ENCODE measurements at regions not wholly inside any gene's neighbourhood (a gene's known extent, or its start where the extent isn't known, plus 50 kb on each side); places are given as distances from the start of the nearest gene placed in this dataset.

GRCh38 chr15:47523681-47524475 is 193.4 kb upstream of the SEMA6D start:
- TF ChIP-seq GATA2 (IDR thresholded peaks at IDR 0.05; ENCODE audit: low read depth, low read length) (peak; percentile 83), GATA3 (IDR thresholded peaks at IDR 0.05; ENCODE audit: low read depth, low read length) (peak; percentile 65; the same call in 1 of the 2 replicates)
